ENCODE measurements at regions not wholly inside any gene's neighbourhood (a gene's known extent, or its start where the extent isn't known, plus 50 kb on each side); places are given as distances from the start of the nearest gene placed in this dataset.

- TF ChIP-seq CTCF (IDR thresholded peaks at IDR 0.05): no peak
- no peak for TF ChIP-seq POLR2A (IDR thresholded peaks at IDR 0.05)
These were observed 50.8 kb upstream of the FOXE1 start for GRCh38 chr9:97802276-97802675.

Measured in heart left ventricle (tissue), 13 donors.